Ascending aorta (tissue), 2 donors: ENCODE measurements at regions not wholly inside any gene's neighbourhood (a gene's known extent, or its start where the extent isn't known, plus 50 kb on each side); places are given as distances from the start of the nearest gene placed in this dataset.
A peak's percentile ranks its signal among the peaks of the same experiment; 100 is the strongest.

ENCODE experiments used
- DNase-seq, 2 donors: peaks; one replicate each; pipeline ENCODE4 v3.0.0-alpha.2; 2019; ENCODE audit warnings: low spot score in 2 of 2
- H3K27ac ChIP-seq, 2 donors: fragments of 200-600 bp; sonication (generic); one replicate each; pipeline ENCODE4 v1.5.1; 2016 to 2017; ENCODE audit warnings: mild to moderate bottlenecking in 1 of 2
- H3K27me3 ChIP-seq: fragments of 200-600 bp; sonication (generic); one replicate; pipeline ENCODE4 v1.5.1; 2017
- H3K36me3 ChIP-seq, 2 donors: fragments of 200-600 bp; sonication (generic); one replicate each; pipeline ENCODE4 v1.5.1; 2016
- H3K4me1 ChIP-seq, 2 donors: fragments of 200-600 bp; sonication (generic); one replicate each; pipeline ENCODE4 v1.5.1; 2016 to 2017; ENCODE audit warnings: mild to moderate bottlenecking in 1 of 2
- H3K4me3 ChIP-seq, 2 donors: fragments of 200-600 bp; sonication (generic); one replicate each; pipeline ENCODE4 v1.5.1; 2016 to 2017; ENCODE audit warnings: mild to moderate bottlenecking in 1 of 2
- H3K9me3 ChIP-seq, 2 donors: fragments of 200-600 bp; sonication (generic); one replicate each; pipeline ENCODE4 v1.5.1; 2016
- CTCF ChIP-seq, 3 experiments: fragments of 200-600 bp in 2 of 3; fragments of 450-650 bp in 1 of 3; sonication (generic) in 2 of 3; IDR thresholded peaks; one replicate each; pipeline ENCODE4 v1.5.1; 2016 to 2019; ENCODE audit warnings: antibody characterized with exemption in 3 of 3, mild to moderate bottlenecking in 1 of 3, moderate library complexity in 1 of 3
- intact Hi-C: fragments of 100-400 bp; cut with DNase I; formaldehyde crosslinking; loops from one replicate; pipeline ENCODE4 v1.15.1; 2023

DNA sequence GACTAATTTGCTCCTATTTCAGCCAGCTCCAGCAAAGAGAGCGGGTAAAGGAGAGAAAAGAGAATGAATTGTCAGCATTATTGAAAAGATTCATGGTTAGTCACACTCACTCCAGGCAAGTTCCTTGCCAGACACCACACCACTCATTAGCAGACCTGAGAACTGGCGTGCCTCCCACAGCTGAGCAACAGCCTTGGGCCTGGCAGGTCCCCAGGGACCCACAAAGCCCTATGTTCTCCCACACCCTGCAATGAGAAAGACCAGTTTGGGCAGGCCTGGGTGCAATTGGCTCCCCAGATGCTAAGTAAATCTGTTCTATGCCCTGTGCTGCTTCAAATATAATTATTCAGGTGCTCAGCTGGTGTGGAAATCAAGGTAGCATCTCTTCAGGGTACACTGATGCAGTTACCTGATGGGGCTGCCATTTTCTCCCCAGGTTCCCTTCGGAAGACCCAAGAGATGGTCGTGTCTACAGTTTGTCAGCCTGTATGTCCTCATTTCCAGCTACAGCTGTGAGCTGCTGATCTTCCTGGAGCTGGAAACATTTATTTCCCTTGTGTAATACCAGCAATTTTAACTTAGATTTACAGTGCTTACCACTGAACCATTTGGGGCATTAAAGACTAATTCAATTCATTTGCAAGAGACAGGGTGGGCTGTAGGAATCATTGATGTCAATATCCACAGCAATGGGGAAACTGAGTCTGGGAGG is 405.0 kb downstream of the COG6 start:
- Histone ChIP-seq H3K27me3 (no peaks in the 10 kb centered on the region), H3K36me3 (no peaks in the 10 kb centered on the region), H3K4me3 (no peak overlapping the region), H3K4me1 (peaks cover 0 to 14% of the 10 kb centered on the region in 2 donors), H3K27ac (no peak overlapping the region), H3K9me3 (no peaks in the 10 kb centered on the region)
- intact Hi-C loops: loop anchor here (5.0 to 10.0 kb wide), 3 partner anchors 72 to 714 kb away; partner anchors contain the start of genes FOXO1 and MRPS31
- no peak for TF ChIP-seq CTCF (IDR thresholded peaks at IDR 0.05)
- DNase-seq: peak; percentile 46 to 86

DNA sequence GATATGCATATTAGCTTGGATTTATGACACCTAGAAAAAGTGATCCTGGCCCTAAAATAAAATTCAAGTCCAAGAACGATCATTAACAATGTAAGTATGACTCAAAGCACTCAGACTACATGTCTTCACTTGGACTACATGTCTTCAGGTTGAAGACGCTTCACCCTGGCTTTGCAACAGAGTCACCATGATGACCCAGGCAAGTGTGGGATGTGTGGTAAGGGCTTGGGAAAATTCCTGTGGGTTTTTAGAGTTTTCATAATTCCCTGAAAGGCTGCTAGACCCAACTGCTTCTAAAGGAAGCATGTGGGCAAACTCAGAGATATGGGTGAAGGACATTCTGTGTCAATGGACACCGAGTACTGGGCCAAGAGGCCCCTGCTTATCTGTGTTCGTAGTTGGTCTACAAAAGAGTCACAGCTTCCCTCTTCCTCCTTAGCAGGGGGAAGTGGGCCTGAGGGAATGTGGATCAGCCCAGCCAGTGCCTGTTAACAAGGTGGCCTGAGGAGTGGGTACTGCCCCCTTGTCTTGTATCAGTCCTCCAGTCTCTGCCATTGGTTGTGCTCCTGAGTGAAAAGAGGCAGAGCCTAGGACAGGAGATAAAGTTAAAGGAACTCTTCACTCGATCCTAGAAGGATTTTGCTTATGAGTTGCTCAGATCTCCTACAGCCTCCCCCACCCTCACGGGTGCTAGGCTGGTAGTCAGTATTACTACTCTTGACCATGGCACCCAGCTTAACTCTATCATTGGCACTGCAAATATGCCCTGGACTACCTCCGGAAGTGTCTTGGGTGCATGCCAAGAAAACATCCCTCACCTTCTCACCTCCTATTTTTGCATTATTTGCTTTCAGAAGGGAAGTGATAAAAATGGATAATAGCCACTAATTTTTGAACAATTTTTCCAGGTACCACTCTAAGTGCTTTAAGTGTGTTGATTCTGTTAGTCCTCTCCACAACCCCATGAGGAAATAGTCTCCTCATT is 406.3 kb downstream of the COG6 start:
- no peak for DNase-seq
- Histone ChIP-seq H3K9me3 (no peaks in the 10 kb centered on the region), H3K4me3 (no peak overlapping the region), H3K36me3 (no peaks in the 10 kb centered on the region), H3K27me3 (no peaks in the 10 kb centered on the region), H3K27ac (no peak overlapping the region), H3K4me1 (peaks cover 0 to 14% of the 10 kb centered on the region in 2 donors)
- intact Hi-C loops: loop anchor here (5.0 to 10.0 kb wide), 3 partner anchors 71 to 713 kb away; partner anchors contain the start of genes FOXO1 and MRPS31
- TF ChIP-seq CTCF (IDR thresholded peaks at IDR 0.05): no peak

DNA sequence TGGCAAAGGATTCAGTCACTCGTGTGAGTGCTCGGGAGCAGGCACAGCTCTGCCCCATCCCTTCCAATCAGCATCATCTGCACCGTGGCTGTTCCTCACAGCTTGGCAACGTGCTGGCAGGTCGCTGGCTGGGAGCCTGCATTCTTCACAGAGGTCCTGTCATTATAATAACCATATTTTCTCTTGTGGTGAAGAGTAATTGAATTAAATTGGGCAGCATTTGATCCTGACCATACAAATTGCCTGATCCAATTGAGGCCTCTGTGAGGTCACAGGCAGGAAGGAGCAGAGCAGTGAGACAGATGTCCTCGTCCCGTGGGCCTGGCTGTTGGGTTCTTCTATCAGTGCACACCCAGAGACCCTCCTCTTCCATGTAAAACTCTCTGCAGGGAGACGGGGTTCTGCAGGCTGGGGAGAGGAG is 407.8 kb downstream of the COG6 start:
- no peak overlapping the region for H3K4me3 ChIP-seq
- H3K9me3 ChIP-seq: no peaks in the 10 kb centered on the region
- H3K27ac ChIP-seq: peak overlapping the region in 1 of 2 donors; percentile 23
- H3K27me3 ChIP-seq: no peaks in the 10 kb centered on the region
- H3K36me3 ChIP-seq: no peaks in the 10 kb centered on the region
- intact Hi-C loops: loop anchor here (5.0 to 10.0 kb wide), 3 partner anchors 69 to 712 kb away; partner anchors contain the start of genes FOXO1 and MRPS31
- no peak for DNase-seq
- H3K4me1 ChIP-seq: peaks cover 0 to 14% of the 10 kb centered on the region in 2 donors
- TF ChIP-seq CTCF (IDR thresholded peaks at IDR 0.05): no peak

GRCh38 chr13:40063703-40064102 is 408.2 kb downstream of the COG6 start:
- no peaks in the 10 kb centered on the region for H3K9me3 ChIP-seq
- peak overlapping the region in 1 of 2 donors; percentile 23 for H3K27ac ChIP-seq
- H3K4me1 ChIP-seq: peaks cover 0 to 14% of the 10 kb centered on the region in 2 donors
- intact Hi-C loops: loop anchor here (5.0 to 10.0 kb wide), 3 partner anchors 69 to 711 kb away; partner anchors contain the start of genes FOXO1 and MRPS31
- H3K4me3 ChIP-seq: no peak overlapping the region
- H3K27me3 ChIP-seq: no peaks in the 10 kb centered on the region
- H3K36me3 ChIP-seq: no peaks in the 10 kb centered on the region
- TF ChIP-seq CTCF (IDR thresholded peaks at IDR 0.05): no peak
- no peak for DNase-seq
